Hematopoietic multipotent progenitor cell treated with erythropoietin and hydrocortisone succinate and interleukin-3 and kit ligand, for 17 days (in vitro differentiated cells): ENCODE measurements at regions not wholly inside any gene's neighbourhood (a gene's known extent, or its start where the extent isn't known, plus 50 kb on each side); places are given as distances from the start of the nearest gene placed in this dataset.
"Not testable (repeated sequence)": the region's sequence is repeated elsewhere in the genome, so short reads cannot be mapped to it uniquely, and the experiment has no call there.

ENCODE experiments used
- DNase-seq: peaks from one replicate; pipeline ENCODE4 v3.0.0-alpha.2; 2015; ENCODE audit warnings: low spot score

- DNase-seq = no peak
These were observed 460.0 kb upstream of the ZNF507 start for GRCh38 chr19:31885280-31885853.

GRCh38 chr19:31890230-31890629 is 455.2 kb upstream of the ZNF507 start:
- no peak for DNase-seq

GRCh38 chr19:31892060-31892459 is 453.4 kb upstream of the ZNF507 start:
- no peak for DNase-seq

- DNase-seq = not testable (repeated sequence)
These were observed 451.9 kb upstream of the ZNF507 start for GRCh38 chr19:31893491-31893890.

GRCh38 chr19:31894451-31894850 is 451.0 kb upstream of the ZNF507 start:
- DNase-seq = no peak

- no peak for DNase-seq
These were observed 448.1 kb upstream of the ZNF507 start for GRCh38 chr19:31897292-31897691.

GRCh38 chr19:31900991-31901390 is 444.4 kb upstream of the ZNF507 start:
- no peak for DNase-seq

- DNase-seq = no peak
These were observed 442.6 kb upstream of the ZNF507 start for GRCh38 chr19:31902821-31903220.

GRCh38 chr19:31903979-31904378 is 441.4 kb upstream of the ZNF507 start:
- DNase-seq = no peak

- no peak for DNase-seq
These were observed 439.1 kb upstream of the ZNF507 start for GRCh38 chr19:31906111-31906871.

GRCh38 chr19:31907661-31908060 is 437.7 kb upstream of the ZNF507 start:
- no peak for DNase-seq

- DNase-seq = no peak
These were observed 437.3 kb upstream of the ZNF507 start for GRCh38 chr19:31908080-31908479.

GRCh38 chr19:31908496-31909225 is 436.7 kb upstream of the ZNF507 start:
- no peak for DNase-seq

GRCh38 chr19:31910224-31910623 is 435.2 kb upstream of the ZNF507 start:
- no peak for DNase-seq

- DNase-seq = no peak
These were observed 433.8 kb upstream of the ZNF507 start for GRCh38 chr19:31911577-31911976.

- no peak for DNase-seq
These were observed 432.2 kb upstream of the ZNF507 start for GRCh38 chr19:31913103-31913661.

GRCh38 chr19:31930401-31930800 is 415.0 kb upstream of the ZNF507 start:
- DNase-seq = no peak

GRCh38 chr19:31937983-31938382 is 407.4 kb upstream of the ZNF507 start:
- no peak for DNase-seq

GRCh38 chr19:31938675-31939074 is 406.7 kb upstream of the ZNF507 start:
- DNase-seq = no peak

GRCh38 chr19:31940396-31940795 is 405.0 kb upstream of the ZNF507 start:
- no peak for DNase-seq

GRCh38 chr19:31943191-31943661 is 402.2 kb upstream of the ZNF507 start:
- DNase-seq = no peak

- no peak for DNase-seq
These were observed 401.6 kb upstream of the ZNF507 start for GRCh38 chr19:31943778-31944177.

- DNase-seq = no peak
These were observed 401.1 kb upstream of the ZNF507 start for GRCh38 chr19:31944326-31944725.
